ENCODE measurements at regions not wholly inside any gene's neighbourhood (a gene's known extent, or its start where the extent isn't known, plus 50 kb on each side); places are given as distances from the start of the nearest gene placed in this dataset.
"Not testable (repeated sequence)": the region's sequence is repeated elsewhere in the genome, so short reads cannot be mapped to it uniquely, and the experiment has no call there.

DNA sequence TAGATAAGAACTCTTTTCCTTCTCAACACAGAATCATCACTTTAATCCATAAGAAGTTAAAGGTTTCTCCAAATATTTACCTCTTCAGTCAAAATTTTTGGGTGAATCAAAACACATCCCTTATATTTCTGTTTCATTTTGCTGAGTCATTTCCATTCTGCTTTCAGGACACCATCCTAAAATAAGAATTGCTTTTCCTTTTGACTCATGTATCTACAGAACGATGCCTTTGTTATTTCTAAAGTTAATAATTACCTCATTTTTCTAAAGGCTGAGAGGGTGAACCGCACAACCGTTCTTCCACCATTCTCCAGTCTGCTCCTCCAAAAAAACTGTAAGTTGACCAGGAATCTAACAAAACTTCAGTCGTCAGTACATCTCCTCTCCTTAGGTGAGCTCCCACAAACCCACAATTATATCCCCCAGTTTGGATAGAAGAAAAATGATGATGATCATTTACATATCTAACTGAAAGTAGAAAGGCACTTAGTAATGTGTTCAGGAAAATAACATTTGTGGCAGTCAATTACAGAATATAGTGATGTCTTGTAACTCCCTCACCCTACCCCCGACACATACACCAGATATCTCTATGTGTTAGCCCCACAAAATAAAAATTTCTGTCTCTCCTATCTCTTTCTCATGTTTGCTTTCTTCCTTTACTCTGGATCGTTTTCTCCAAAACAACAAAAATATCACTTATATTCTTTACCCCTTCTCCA is 162.5 kb downstream of the RAD51AP2 start:
- POLR2A ChIA-PET: interaction anchor here (0.6 kb wide), 1 partner anchor 1391 kb away, joined by 3 read pairs; no protein-coding TSS in a partner anchor
- CTCF ChIA-PET: no interaction called here
- intact Hi-C loops (cut with micrococcal nuclease): no loop called here
- no peaks in the 10 kb centered on the region for H3K4me1 Mint-ChIP-seq (ENCODE audit: low read depth)
- no peak overlapping the region for H3K4me3 Mint-ChIP-seq
- ATAC-seq: no peak
- H3K27ac Mint-ChIP-seq: no peak overlapping the region
- peaks cover 4% of the 10 kb centered on the region for H3K9me3 Mint-ChIP-seq
- TF ChIP-seq, protein P1, sequence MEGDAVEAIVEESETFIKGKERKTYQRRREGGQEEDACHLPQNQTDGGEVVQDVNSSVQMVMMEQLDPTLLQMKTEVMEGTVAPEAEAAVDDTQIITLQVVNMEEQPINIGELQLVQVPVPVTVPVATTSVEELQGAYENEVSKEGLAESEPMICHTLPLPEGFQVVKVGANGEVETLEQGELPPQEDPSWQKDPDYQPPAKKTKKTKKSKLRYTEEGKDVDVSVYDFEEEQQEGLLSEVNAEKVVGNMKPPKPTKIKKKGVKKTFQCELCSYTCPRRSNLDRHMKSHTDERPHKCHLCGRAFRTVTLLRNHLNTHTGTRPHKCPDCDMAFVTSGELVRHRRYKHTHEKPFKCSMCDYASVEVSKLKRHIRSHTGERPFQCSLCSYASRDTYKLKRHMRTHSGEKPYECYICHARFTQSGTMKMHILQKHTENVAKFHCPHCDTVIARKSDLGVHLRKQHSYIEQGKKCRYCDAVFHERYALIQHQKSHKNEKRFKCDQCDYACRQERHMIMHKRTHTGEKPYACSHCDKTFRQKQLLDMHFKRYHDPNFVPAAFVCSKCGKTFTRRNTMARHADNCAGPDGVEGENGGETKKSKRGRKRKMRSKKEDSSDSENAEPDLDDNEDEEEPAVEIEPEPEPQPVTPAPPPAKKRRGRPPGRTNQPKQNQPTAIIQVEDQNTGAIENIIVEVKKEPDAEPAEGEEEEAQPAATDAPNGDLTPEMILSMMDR (IDR thresholded peaks at IDR 0.05): no peak
- H3K27me3 Mint-ChIP-seq: no peaks in the 10 kb centered on the region
- DNase-seq: no peak
- H3K36me3 Mint-ChIP-seq (ENCODE audit: low read depth): no peaks in the 10 kb centered on the region

DNA sequence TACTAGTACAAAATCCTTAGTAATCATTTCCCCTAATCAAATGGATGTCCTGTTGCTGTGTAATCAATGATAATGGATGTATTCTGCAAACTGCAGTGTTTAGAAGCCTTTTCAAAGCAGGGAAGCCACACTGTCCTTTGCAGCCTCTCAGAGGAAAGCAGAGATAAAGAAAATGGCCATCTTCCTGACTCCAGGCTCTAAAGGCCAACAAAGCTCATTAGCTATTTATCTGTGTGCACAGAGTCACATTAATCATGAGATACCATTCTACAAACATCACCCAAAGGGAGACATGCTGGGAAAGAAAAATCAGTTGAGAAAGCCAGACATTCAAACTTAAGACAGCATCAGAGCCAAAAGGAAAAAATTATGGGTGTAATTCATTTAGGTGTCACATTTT is 165.0 kb downstream of the RAD51AP2 start:
- ChIA-PET POLR2A (no interaction called here), CTCF (no interaction called here)
- Mint-ChIP-seq H3K36me3 (ENCODE audit: low read depth) (no peaks in the 10 kb centered on the region), H3K27ac (no peak overlapping the region), H3K9me3 (peaks cover 2% of the 10 kb centered on the region), H3K4me1 (ENCODE audit: low read depth) (no peaks in the 10 kb centered on the region), H3K27me3 (peaks cover 1% of the 10 kb centered on the region), H3K4me3 (no peak overlapping the region)
- intact Hi-C loops (cut with micrococcal nuclease): no loop called here
- ATAC-seq (no peak), DNase-seq (no peak)
- TF ChIP-seq, protein P1 (IDR thresholded peaks at IDR 0.05): no peak

GRCh38 chr2:17342692-17343091 is 175.5 kb downstream of the RAD51AP2 start:
- ATAC-seq; intact Hi-C loops (cut with micrococcal nuclease); H3K4me1 Mint-ChIP-seq (ENCODE audit: low read depth); H3K27me3 Mint-ChIP-seq; DNase-seq; CTCF ChIA-PET; H3K9me3 Mint-ChIP-seq; H3K27ac Mint-ChIP-seq; H3K4me3 Mint-ChIP-seq; H3K36me3 Mint-ChIP-seq (ENCODE audit: low read depth); POLR2A ChIA-PET: not testable (repeated sequence)

GRCh38 chr2:17337507-17337906 is 180.7 kb downstream of the RAD51AP2 start:
- CTCF ChIA-PET: no interaction called here
- DNase-seq: no peak

GRCh38 chr2:17336458-17336857 is 181.8 kb downstream of the RAD51AP2 start:
- H3K4me3 Mint-ChIP-seq: no peak overlapping the region
- no peaks in the 10 kb centered on the region for H3K4me1 Mint-ChIP-seq (ENCODE audit: low read depth)
- ChIA-PET CTCF (no interaction called here), POLR2A (no interaction called here)
- peaks cover 5% of the 10 kb centered on the region for H3K9me3 Mint-ChIP-seq
- no peaks in the 10 kb centered on the region for H3K36me3 Mint-ChIP-seq (ENCODE audit: low read depth)
- ATAC-seq (no peak), DNase-seq (no peak)
- no peaks in the 10 kb centered on the region for H3K27me3 Mint-ChIP-seq
- TF ChIP-seq, protein P1 (IDR thresholded peaks at IDR 0.05): no peak
- intact Hi-C loops (cut with micrococcal nuclease): no loop called here
- no peak overlapping the region for H3K27ac Mint-ChIP-seq

More at GRCh38 chr2:17337507-17337906, 180.7 kb downstream of the RAD51AP2 start:
- Mint-ChIP-seq H3K36me3 (ENCODE audit: low read depth) (no peaks in the 10 kb centered on the region), H3K9me3 (peaks cover 5% of the 10 kb centered on the region), H3K27ac (no peak overlapping the region), H3K27me3 (no peaks in the 10 kb centered on the region), H3K4me3 (no peak overlapping the region), H3K4me1 (ENCODE audit: low read depth) (no peaks in the 10 kb centered on the region)
- POLR2A ChIA-PET: no interaction called here
- intact Hi-C loops (cut with micrococcal nuclease): no loop called here
- TF ChIP-seq, protein P1 (IDR thresholded peaks at IDR 0.05): no peak
- ATAC-seq: no peak
